ENCODE measurements at regions not wholly inside any gene's neighbourhood (a gene's known extent, or its start where the extent isn't known, plus 50 kb on each side); places are given as distances from the start of the nearest gene placed in this dataset.

GRCh38 chr15:29437888-29438702 is 168.5 kb upstream of the NSMCE3 start:
- Histone ChIP-seq H3K9me2 (ENCODE audit: low read depth, low read length) (no peaks in the 10 kb centered on the region), H3K4me1 (ENCODE audit: insufficient read depth, low read length, severe bottlenecking) (no peaks in the 10 kb centered on the region), H3F3A (ENCODE audit: insufficient read depth, low read length) (no peaks in the 10 kb centered on the region), H3K9ac (ENCODE audit: low read length) (no peak overlapping the region), H4K20me1 (ENCODE audit: insufficient read depth, low read length) (no peaks in the 10 kb centered on the region), H3K27ac (ENCODE audit: low read depth, low read length, poor library complexity, severe bottlenecking) (no peak overlapping the region), H3K36me3 (ENCODE audit: insufficient read depth, low read length) (no peaks in the 10 kb centered on the region), H3K9me3 (ENCODE audit: low read length) (no peaks in the 10 kb centered on the region), H2AFZ (ENCODE audit: low read length) (no peak overlapping the region), H3K4me3 (ENCODE audit: low read depth, low read length, poor library complexity, severe bottlenecking) (no peak overlapping the region), H3K4me2 (ENCODE audit: low read length) (no peak overlapping the region), H3K27me3 (ENCODE audit: insufficient read depth, low read length) (0 out of 2 replicates have a peak, but pooled peaks cover 5% of the 10 kb centered on the region), H3K79me2 (ENCODE audit: insufficient read depth, low read length) (no peaks in the 10 kb centered on the region)
- no peak for TF ChIP-seq CTCF (IDR thresholded peaks at IDR 0.05; ENCODE audit: low read length)
- TF ChIP-seq EZH2 (IDR thresholded peaks at IDR 0.05; ENCODE audit: borderline replicate concordance, low read length), result no peak

DNA sequence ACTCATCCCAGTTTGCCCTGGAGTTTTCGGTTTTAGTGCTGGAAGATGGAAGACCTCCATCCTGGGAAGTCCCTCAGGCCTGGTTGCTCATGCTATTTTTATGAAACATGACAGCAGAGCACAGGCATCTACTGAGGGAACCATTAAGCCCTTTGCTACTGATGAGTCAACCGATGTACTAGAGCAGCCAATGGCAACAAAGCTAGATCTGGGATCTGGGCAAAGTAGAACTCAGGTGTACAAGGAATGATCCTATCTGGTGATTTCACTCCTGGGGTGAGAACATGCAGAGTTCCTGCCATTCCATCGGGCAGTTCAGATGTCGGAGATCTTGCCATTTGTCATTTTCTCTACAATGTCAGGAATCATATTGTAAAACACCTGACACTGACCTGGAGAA is 166.2 kb upstream of the NSMCE3 start:
- Histone ChIP-seq H3K9me2 (ENCODE audit: low read depth, low read length) (no peaks in the 10 kb centered on the region), H3K9me3 (ENCODE audit: low read length) (no peaks in the 10 kb centered on the region), H3K79me2 (ENCODE audit: insufficient read depth, low read length) (no peaks in the 10 kb centered on the region), H4K20me1 (ENCODE audit: insufficient read depth, low read length) (no peaks in the 10 kb centered on the region), H3K4me2 (ENCODE audit: low read length) (no peak overlapping the region), H3K27ac (ENCODE audit: low read depth, low read length, poor library complexity, severe bottlenecking) (no peak overlapping the region), H3F3A (ENCODE audit: insufficient read depth, low read length) (no peaks in the 10 kb centered on the region), H3K4me1 (ENCODE audit: insufficient read depth, low read length, severe bottlenecking) (no peaks in the 10 kb centered on the region), H3K9ac (ENCODE audit: low read length) (no peak overlapping the region), H3K27me3 (ENCODE audit: insufficient read depth, low read length) (0 out of 2 replicates have a peak, but pooled peaks cover 5% of the 10 kb centered on the region), H3K36me3 (ENCODE audit: insufficient read depth, low read length) (no peaks in the 10 kb centered on the region), H3K4me3 (ENCODE audit: low read depth, low read length, poor library complexity, severe bottlenecking) (no peak overlapping the region), H2AFZ (ENCODE audit: low read length) (no peak overlapping the region)
- TF ChIP-seq CTCF (IDR thresholded peaks at IDR 0.05; ENCODE audit: low read length) (no peak), EZH2 (IDR thresholded peaks at IDR 0.05; ENCODE audit: borderline replicate concordance, low read length) (no peak)

GRCh38 chr15:29434280-29434679 is 164.7 kb upstream of the NSMCE3 start:
- no peaks in the 10 kb centered on the region for H3K9me2 ChIP-seq (ENCODE audit: low read depth, low read length)

More at GRCh38 chr15:29434280-29434679, 164.7 kb upstream of the NSMCE3 start:
- H3K9me3 ChIP-seq (ENCODE audit: low read length), result no peaks in the 10 kb centered on the region
- no peak overlapping the region for H3K27ac ChIP-seq (ENCODE audit: low read depth, low read length, poor library complexity, severe bottlenecking)
- H4K20me1 ChIP-seq (ENCODE audit: insufficient read depth, low read length), result no peaks in the 10 kb centered on the region
- no peak overlapping the region for H3K4me2 ChIP-seq (ENCODE audit: low read length)
- TF ChIP-seq CTCF (IDR thresholded peaks at IDR 0.05; ENCODE audit: low read length) (no peak), EZH2 (IDR thresholded peaks at IDR 0.05; ENCODE audit: borderline replicate concordance, low read length) (no peak)
- no peak overlapping the region for H3K9ac ChIP-seq (ENCODE audit: low read length)
- 0 out of 2 replicates have a peak, but pooled peaks cover 5% of the 10 kb centered on the region for H3K27me3 ChIP-seq (ENCODE audit: insufficient read depth, low read length)
- no peak overlapping the region for H3K4me3 ChIP-seq (ENCODE audit: low read depth, low read length, poor library complexity, severe bottlenecking)
- no peaks in the 10 kb centered on the region for H3K36me3 ChIP-seq (ENCODE audit: insufficient read depth, low read length)
- no peaks in the 10 kb centered on the region for H3K79me2 ChIP-seq (ENCODE audit: insufficient read depth, low read length)
- no peaks in the 10 kb centered on the region for H3F3A ChIP-seq (ENCODE audit: insufficient read depth, low read length)
- H3K4me1 ChIP-seq (ENCODE audit: insufficient read depth, low read length, severe bottlenecking), result no peaks in the 10 kb centered on the region
- H2AFZ ChIP-seq (ENCODE audit: low read length), result no peak overlapping the region
